Chondrocyte (in vitro differentiated cells): ENCODE measurements at regions not wholly inside any gene's neighbourhood (a gene's known extent, or its start where the extent isn't known, plus 50 kb on each side); places are given as distances from the start of the nearest gene placed in this dataset.
"Not testable (repeated sequence)": the region's sequence is repeated elsewhere in the genome, so short reads cannot be mapped to it uniquely, and the experiment has no call there.

ENCODE experiments used
- DNase-seq: peaks from one replicate; pipeline ENCODE4 v3.0.0; 2021; ENCODE audit warnings: mixed read lengths, low spot score
- H3K27ac Mint-ChIP-seq: one replicate; pipeline ENCODE4 v1.8.0; 2021; ENCODE audit warnings: mild to moderate bottlenecking, moderate library complexity, mixed read lengths; ENCODE audit not compliant: unreplicated experiment
- H3K27me3 Mint-ChIP-seq: 2 replicates; pipeline ENCODE4 v1.8.0; 2021; ENCODE audit warnings: low read depth, mixed read lengths
- H3K36me3 Mint-ChIP-seq: 2 replicates; pipeline ENCODE4 v1.8.0; 2021; ENCODE audit warnings: low read depth, mixed read lengths
- H3K4me1 Mint-ChIP-seq: 2 replicates; pipeline ENCODE4 v1.8.0; 2021; ENCODE audit warnings: low read depth, mild to moderate bottlenecking, mixed read lengths
- H3K4me3 Mint-ChIP-seq: one replicate; pipeline ENCODE4 v1.8.0; 2021; ENCODE audit warnings: mild to moderate bottlenecking, moderate library complexity, mixed read lengths; ENCODE audit not compliant: unreplicated experiment
- H3K9me3 Mint-ChIP-seq: 2 replicates; pipeline ENCODE4 v1.8.0; 2021; ENCODE audit warnings: low read depth, mixed read lengths
- CTCF ChIP-seq: fragments of 200-600 bp; sonication (generic); IDR thresholded peaks from 2 replicates; pipeline ENCODE4 v1.5.0; 2021; ENCODE audit warnings: antibody characterized with exemption, mild to moderate bottlenecking, moderate library complexity

GRCh38 chr11:42774567-42774966 is 537.2 kb upstream of the API5 start:
- DNase-seq: no peak
- H3K36me3 Mint-ChIP-seq: no peaks in the 10 kb centered on the region
- H3K27ac Mint-ChIP-seq: no peak overlapping the region
- TF ChIP-seq CTCF: no peak
- H3K4me3 Mint-ChIP-seq: no peak overlapping the region
- peaks cover 14% of the 10 kb centered on the region for H3K27me3 Mint-ChIP-seq
- H3K9me3 Mint-ChIP-seq: no peaks in the 10 kb centered on the region
- no peaks in the 10 kb centered on the region for H3K4me1 Mint-ChIP-seq

GRCh38 chr11:42777776-42778175 is 534.0 kb upstream of the API5 start:
- no peak overlapping the region for H3K4me3 Mint-ChIP-seq
- no peak for DNase-seq
- no peaks in the 10 kb centered on the region for H3K36me3 Mint-ChIP-seq
- no peaks in the 10 kb centered on the region for H3K4me1 Mint-ChIP-seq
- H3K27ac Mint-ChIP-seq: no peak overlapping the region
- no peak for TF ChIP-seq CTCF
- H3K9me3 Mint-ChIP-seq: no peaks in the 10 kb centered on the region
- H3K27me3 Mint-ChIP-seq: peaks cover 5% of the 10 kb centered on the region

- no peak for TF ChIP-seq CTCF
- no peak overlapping the region for H3K27ac Mint-ChIP-seq
- no peak for DNase-seq
- H3K36me3 Mint-ChIP-seq: no peaks in the 10 kb centered on the region
- no peaks in the 10 kb centered on the region for H3K4me1 Mint-ChIP-seq
- H3K4me3 Mint-ChIP-seq: no peak overlapping the region
- H3K27me3 Mint-ChIP-seq: peaks cover 2% of the 10 kb centered on the region
- H3K9me3 Mint-ChIP-seq: no peaks in the 10 kb centered on the region
Observed at GRCh38 chr11:42778193-42778592, 533.6 kb upstream of the API5 start.

- no peak overlapping the region for H3K4me3 Mint-ChIP-seq
- TF ChIP-seq CTCF: no peak
- no peaks in the 10 kb centered on the region for H3K4me1 Mint-ChIP-seq
- H3K9me3 Mint-ChIP-seq: no peaks in the 10 kb centered on the region
- H3K36me3 Mint-ChIP-seq: no peaks in the 10 kb centered on the region
- no peak overlapping the region for H3K27ac Mint-ChIP-seq
- DNase-seq: no peak
- H3K27me3 Mint-ChIP-seq: no peaks in the 10 kb centered on the region
Observed at GRCh38 chr11:42779555-42779954, 532.2 kb upstream of the API5 start.

GRCh38 chr11:42786981-42787380 is 524.8 kb upstream of the API5 start:
- H3K4me3 Mint-ChIP-seq: no peak overlapping the region
- H3K27me3 Mint-ChIP-seq: no peaks in the 10 kb centered on the region
- peaks cover 7% of the 10 kb centered on the region for H3K9me3 Mint-ChIP-seq
- no peak overlapping the region for H3K27ac Mint-ChIP-seq
- TF ChIP-seq CTCF: no peak
- DNase-seq: no peak
- no peaks in the 10 kb centered on the region for H3K36me3 Mint-ChIP-seq
- no peaks in the 10 kb centered on the region for H3K4me1 Mint-ChIP-seq

- not testable (repeated sequence) for DNase-seq, H3K27me3 Mint-ChIP-seq, H3K4me1 Mint-ChIP-seq, H3K36me3 Mint-ChIP-seq, H3K27ac Mint-ChIP-seq, H3K4me3 Mint-ChIP-seq, H3K9me3 Mint-ChIP-seq
Observed at GRCh38 chr11:42795483-42795882, 516.3 kb upstream of the API5 start.
